ENCODE measurements at regions not wholly inside any gene's neighbourhood (a gene's known extent, or its start where the extent isn't known, plus 50 kb on each side); places are given as distances from the start of the nearest gene placed in this dataset.

DNA sequence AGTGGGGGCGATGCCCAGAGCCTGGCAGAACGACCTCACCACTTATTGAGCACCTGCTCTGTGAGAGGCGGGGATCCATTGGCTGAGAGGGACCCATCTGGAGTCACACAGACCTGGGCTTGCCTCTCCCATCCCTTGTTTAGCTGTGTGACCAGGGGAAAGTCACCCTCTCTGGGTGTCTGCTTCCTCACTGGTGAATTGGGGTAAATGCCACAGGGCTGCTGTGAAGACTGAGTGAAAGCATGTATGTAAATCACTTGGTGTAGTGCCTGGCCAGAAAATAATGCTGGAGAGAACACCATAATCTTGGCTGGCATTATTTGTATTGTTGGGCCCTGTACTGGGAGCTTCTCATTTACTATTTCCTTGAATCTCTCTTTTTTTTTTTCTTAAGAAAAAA, 83.4 kb upstream of the PRL start:
- DNase-seq, result no peak
- TF ChIP-seq POLR2A (IDR thresholded peaks at IDR 0.05; ENCODE audit: low read length) (no peak), GATA1 (IDR thresholded peaks at IDR 0.05; ENCODE audit: low read depth, low read length) (no peak)

DNA sequence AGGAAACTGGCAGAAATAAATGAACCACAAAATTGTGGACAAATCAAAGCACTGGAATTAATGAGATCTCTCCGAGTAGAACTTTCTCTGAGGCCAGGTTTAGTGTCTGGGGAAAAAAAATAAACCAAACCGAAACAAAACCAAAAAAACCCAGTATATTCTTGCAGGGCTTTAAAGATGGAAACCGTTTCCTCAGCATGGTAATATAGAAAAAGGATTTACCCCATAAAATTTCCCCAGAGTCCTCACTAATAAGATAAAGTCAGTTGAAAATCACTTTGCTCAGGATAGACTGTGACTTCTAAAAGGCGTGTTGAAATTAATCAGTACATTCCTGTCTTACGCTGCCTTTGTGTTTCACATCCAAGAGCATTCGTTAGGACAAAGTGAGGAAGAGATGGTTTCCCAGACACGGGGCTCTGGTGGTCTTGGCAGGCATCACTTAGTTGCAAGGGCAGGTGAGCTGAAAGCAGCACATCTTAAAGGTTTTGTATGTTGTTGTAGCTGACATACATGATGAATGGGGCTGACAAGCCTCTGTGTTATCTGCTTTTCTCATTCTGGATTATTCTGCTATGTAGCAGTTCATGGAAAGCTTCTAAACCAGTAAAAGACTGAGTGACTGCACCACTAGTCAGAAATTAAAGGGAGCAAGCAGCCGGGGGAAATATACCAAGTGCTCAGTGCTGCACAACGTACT, 85.2 kb upstream of the PRL start:
- DNase-seq, result no peak
- TF ChIP-seq POLR2A (IDR thresholded peaks at IDR 0.05; ENCODE audit: low read length) (no peak), GATA1 (IDR thresholded peaks at IDR 0.05; ENCODE audit: low read depth, low read length) (no peak)

DNA sequence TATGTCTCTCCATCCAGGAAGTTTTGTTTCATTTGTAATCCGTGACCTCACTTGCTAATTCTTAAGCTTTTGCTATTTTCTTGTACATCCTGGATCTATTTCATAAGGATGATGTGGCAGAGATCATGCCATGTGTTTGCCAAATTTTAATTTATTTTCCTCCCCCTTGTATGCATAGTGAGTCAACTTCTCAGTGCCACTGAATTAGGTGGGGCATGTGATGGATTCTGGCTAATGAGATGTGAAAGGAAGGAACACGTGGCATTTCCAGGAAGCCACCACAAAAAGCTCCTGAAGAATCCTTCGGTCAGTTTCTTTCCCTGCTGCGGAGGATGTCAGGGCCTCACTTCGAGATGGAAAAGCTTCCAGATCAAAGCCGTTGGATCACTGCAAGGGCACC, 86.2 kb upstream of the PRL start:
- DNase-seq, result no peak
- TF ChIP-seq POLR2A (IDR thresholded peaks at IDR 0.05; ENCODE audit: low read length) (no peak), GATA1 (IDR thresholded peaks at IDR 0.05; ENCODE audit: low read depth, low read length) (no peak)

DNA sequence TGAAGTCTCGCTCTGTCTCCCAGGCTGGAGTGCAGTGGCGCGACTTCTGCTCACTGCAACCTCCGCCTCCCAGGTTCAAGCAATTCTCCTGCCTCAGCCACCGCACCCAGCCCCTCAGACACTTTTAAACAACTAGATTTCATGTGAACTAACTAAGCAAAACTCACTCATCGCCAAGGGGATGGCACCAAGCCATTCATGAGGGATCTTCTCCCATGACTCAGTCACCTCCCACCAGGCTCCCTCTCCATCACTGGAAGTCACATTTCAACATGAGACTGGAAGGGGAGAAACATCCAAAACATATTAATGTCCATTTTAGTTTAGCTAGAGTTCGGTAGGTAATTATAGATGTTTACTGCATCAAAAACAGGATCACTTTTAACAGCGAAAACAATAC, 95.9 kb upstream of the PRL start:
- no peak for DNase-seq
- TF ChIP-seq GATA1 (IDR thresholded peaks at IDR 0.05; ENCODE audit: low read depth, low read length) (no peak), POLR2A (IDR thresholded peaks at IDR 0.05; ENCODE audit: low read length) (no peak)

DNA sequence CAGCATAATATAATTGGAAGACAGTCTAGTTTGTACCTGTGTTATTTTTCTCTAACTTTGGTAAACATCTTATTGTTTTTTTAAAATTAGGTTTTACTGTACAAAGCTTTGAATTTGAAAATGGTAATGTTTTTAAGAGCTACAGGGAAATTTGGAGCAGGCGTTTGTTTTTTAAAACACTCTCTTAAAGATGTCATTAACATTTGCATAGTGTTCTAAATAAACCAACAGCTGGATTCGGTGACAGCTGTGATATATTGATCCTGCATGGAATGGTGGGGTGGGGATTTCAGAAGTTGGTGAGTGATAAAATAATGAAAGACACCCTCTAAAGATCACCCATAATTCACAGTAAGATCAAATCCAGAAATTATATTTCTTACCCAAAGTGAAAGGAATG, 97.9 kb upstream of the PRL start:
- TF ChIP-seq POLR2A (IDR thresholded peaks at IDR 0.05; ENCODE audit: low read length), result no peak
- TF ChIP-seq GATA1 (IDR thresholded peaks at IDR 0.05; ENCODE audit: low read depth, low read length), result no peak
- DNase-seq, result no peak

DNA sequence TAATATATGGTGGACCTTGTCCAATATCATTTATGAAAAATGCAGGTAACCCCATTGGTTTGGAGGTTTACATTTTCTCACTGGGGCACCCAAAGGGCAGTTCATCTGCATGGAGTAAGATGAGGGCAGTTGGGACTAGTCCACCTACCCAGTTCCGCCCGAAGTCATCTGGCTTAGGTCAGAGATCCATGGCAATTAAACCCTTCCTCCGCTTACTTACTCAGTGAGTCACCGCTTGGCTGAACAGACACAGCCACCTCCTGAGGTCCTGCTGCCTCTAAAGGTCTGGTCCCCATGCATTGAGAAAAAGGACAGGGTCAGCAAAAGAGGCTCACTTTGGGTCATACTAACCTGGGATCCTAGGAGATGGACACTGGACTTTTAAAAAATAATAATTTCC, 102.9 kb upstream of the PRL start:
- TF ChIP-seq POLR2A (IDR thresholded peaks at IDR 0.05; ENCODE audit: low read length) (no peak), GATA1 (IDR thresholded peaks at IDR 0.05; ENCODE audit: low read depth, low read length) (no peak)
- no peak for DNase-seq

DNA sequence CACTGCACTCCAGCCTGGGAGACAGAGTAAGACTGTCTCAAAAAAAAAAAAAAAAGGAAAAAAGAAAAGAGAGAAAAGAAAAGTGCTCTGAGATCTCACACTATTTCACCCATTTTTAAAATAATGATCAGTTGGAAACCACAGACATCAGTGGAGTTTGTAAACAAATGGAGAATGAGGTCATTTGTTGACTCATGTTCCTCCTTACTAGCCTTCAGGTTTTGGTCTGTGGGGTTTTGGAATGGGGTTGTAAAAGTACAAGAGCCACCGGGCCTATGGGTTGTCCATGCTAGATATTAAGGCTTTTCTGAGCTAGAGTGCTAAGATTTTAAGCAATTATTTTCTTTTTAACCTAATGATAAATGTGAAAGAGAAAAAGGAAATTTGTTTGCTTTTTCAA, 104.4 kb upstream of the PRL start:
- no peak for DNase-seq
- no peak for TF ChIP-seq POLR2A (IDR thresholded peaks at IDR 0.05; ENCODE audit: low read length)
- no peak for TF ChIP-seq GATA1 (IDR thresholded peaks at IDR 0.05; ENCODE audit: low read depth, low read length)

DNA sequence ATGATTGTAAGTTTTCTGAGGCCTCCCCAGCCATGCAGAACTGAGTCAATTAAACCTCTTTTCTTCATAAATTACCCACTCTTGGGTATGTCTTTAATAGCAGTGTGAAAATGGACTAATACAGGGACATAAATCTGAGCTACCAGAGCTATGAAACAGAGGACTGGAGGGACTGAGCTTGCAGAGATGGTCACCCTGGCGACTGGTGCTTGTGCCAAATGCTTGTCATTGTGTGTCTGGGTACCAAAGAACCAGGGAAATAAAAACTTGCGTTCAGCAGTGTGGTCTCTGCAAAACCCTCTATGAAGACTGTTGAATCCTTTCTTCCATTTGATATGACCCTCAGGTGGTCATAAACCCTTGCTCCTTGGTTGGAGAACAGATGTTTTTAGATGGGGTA, 105.1 kb upstream of the PRL start:
- no peak for DNase-seq
- no peak for TF ChIP-seq GATA1 (IDR thresholded peaks at IDR 0.05; ENCODE audit: low read depth, low read length)
- no peak for TF ChIP-seq POLR2A (IDR thresholded peaks at IDR 0.05; ENCODE audit: low read length)

DNA sequence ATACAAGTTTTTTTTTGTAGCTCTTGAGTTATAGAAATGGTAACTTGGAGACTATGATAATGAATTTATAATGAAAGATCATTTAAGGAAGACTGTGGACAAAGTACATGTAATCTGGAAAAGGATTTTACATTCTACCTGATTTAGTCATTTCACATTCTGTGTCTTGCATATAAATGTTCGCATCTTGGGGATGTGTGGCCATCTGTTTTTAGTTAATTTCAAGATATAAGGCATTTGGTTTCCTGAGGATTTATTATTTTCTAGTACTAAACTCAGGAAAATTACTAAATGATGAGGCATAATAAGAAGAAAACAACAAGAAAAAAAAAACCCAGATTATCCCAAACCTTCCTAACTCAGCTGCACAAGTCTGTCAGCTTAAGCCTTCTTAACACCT, 112.7 kb upstream of the PRL start:
- TF ChIP-seq GATA1 (IDR thresholded peaks at IDR 0.05; ENCODE audit: low read depth, low read length), result no peak
- TF ChIP-seq POLR2A (IDR thresholded peaks at IDR 0.05; ENCODE audit: low read length), result no peak
- DNase-seq, result no peak

DNA sequence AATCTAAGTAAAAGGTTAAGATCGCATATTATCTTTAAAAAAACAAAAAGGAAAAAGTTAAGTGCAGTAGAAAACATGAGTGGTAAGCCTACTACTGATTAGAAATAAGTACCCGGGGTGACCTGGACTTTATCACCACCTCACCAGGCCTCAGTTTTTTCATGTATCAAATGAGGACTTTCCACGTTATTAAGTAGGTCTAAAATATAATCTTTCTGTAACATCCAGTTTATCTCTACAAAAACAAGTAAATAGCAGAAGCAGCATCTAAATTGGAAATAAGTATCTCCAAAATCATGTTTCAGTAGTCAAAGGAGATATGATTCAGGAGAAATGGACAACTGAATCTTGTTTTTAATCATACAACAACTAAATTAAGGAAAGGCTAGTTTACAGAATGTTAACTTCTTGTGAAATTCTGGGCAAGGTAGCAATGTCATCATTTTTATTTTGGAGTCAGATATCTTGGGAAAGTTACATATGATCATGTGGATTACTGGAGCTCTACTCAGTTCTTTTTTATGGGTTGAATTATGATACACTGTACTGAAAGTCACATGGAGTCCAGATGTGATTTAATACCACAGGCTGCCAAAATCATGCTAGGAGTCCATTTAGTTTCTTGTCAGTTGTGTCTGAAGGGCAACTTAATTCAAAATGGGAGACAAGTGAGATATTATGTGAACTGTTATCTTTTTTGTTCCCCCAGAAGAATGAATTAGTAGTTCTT, 114.7 kb upstream of the PRL start:
- no peak for TF ChIP-seq POLR2A (IDR thresholded peaks at IDR 0.05; ENCODE audit: low read length)
- no peak for TF ChIP-seq GATA1 (IDR thresholded peaks at IDR 0.05; ENCODE audit: low read depth, low read length)
- no peak for DNase-seq

DNA sequence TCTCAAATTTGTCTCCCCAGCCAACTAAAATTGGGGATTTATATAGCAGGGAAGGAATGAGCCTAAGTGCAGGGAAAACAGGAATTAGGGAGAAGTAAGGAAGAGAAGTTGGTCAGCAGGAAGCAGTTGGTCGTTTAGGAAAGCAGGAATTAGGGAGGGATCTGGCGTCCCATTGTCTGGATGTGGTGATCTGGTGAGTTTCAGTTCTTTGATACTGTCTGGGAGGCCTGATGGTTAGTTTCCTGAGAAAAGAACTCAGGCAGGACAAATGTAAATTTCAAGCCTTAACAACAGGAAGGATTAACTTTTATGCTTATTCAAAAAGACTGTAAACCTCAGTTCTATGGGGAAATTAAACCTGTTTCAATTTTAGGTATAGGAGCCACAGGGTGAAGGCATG, 116.2 kb upstream of the PRL start:
- TF ChIP-seq POLR2A (IDR thresholded peaks at IDR 0.05; ENCODE audit: low read length) (no peak), GATA1 (IDR thresholded peaks at IDR 0.05; ENCODE audit: low read depth, low read length) (no peak)
- DNase-seq, result no peak

DNA sequence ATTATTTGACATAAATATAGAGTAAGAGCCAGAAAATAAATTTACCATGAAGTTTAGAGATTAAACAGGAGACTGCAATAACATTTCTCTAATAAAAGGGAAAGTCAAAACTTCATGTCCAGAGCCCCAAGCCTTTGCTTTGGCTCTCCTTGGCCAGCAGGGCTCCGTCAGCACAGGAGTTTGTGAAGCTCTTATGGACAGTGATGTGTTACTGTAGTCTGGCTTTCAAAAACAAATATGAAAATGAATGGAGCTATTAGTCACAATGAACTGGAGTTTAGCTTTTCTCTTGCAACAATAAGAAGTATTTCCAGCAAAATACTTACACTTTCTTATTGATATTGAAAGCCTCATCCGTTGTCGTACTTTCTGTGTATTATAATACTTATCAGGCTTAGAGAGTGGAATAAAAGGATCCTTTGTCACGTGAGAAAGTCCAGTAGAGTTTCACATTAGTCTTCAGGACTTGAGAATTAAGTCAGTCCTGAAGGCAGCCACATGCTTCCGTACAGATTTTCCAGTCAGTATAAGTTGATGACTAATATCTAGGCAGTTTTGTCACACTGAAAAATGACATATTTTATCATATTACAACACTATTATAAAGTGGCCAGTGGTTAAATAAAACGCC, 117.0 kb upstream of the PRL start:
- TF ChIP-seq GATA1 (IDR thresholded peaks at IDR 0.05; ENCODE audit: low read depth, low read length) (no peak), POLR2A (IDR thresholded peaks at IDR 0.05; ENCODE audit: low read length) (no peak)
- DNase-seq, result no peak

DNA sequence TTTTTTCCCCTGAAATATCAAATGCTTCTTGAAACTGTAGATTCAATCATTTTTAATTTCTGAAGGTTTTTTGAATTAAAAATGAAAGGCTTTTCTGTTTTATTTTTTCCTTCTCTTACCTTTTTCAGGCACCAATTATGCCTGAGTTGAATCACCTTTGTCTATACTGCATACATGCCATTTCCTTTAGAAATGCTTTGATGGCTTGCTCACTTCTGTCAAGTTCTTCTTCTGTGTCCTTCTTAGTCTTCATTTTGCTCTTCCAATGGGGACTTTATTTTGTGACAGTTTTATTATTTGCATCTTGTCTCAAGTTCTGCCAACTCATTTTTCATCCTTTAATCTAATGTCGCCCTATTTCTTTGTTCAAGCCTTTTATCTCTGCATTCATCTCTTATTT, 121.9 kb upstream of the PRL start:
- no peak for TF ChIP-seq POLR2A (IDR thresholded peaks at IDR 0.05; ENCODE audit: low read length)
- TF ChIP-seq GATA1 (IDR thresholded peaks at IDR 0.05; ENCODE audit: low read depth, low read length), result no peak
- no peak for DNase-seq

DNA sequence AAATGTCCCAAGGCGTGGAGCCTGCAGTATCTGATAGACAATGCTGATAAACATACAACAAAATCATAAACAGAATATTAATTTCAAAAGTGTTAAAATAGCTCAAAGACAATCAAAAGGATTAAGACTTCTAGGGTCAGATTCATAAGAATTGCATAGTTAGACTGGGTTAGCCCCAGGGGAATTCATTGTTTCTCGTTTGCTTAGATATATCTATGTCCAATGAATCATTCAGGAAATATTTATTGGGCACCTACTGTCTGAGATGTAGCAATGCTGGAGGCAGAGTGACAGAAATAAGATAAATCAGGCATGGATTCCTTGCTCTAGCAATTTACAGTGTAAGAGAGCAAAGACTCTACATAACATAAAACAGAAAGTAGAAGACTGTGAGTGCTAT, 124.4 kb upstream of the PRL start:
- DNase-seq, result no peak

DNA sequence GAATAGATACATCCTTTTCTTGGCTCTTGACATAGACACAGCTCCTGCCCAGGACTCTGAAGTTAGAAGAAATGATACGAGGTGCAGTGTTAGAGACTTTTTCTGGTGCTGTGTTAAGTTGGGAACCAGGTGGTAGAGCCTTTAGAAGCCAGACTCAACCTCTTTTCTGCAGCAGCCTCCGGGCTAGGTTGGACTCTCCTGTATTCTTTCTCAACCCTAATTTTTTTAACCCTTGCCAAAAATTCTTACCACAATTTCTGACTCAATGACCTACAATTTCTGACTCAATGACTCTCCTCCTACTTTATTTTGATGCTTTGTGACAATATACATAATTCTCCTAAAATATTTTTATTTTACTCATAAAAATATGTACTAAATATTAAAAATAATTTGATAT, 127.4 kb upstream of the PRL start:
- DNase-seq, result no peak
- TF ChIP-seq POLR2A (IDR thresholded peaks at IDR 0.05; ENCODE audit: low read length) (no peak), GATA1 (IDR thresholded peaks at IDR 0.05; ENCODE audit: low read depth, low read length) (no peak)

More for the DNA sequence above, 124.4 kb upstream of the PRL start:
- TF ChIP-seq GATA1 (IDR thresholded peaks at IDR 0.05; ENCODE audit: low read depth, low read length) (no peak), POLR2A (IDR thresholded peaks at IDR 0.05; ENCODE audit: low read length) (no peak)

All from erythroblast (primary cell).